SH-SY5Y (cell line): ENCODE measurements at regions not wholly inside any gene's neighbourhood (a gene's known extent, or its start where the extent isn't known, plus 50 kb on each side); places are given as distances from the start of the nearest gene placed in this dataset.

ENCODE experiments used
- GATA2 ChIP-seq: IDR thresholded peaks from 2 replicates; pipeline ENCODE4 v1.6.1; 2011; ENCODE audit warnings: mild to moderate bottlenecking, low read depth, low read length
- GATA3 ChIP-seq: IDR thresholded peaks from 2 replicates; pipeline ENCODE4 v1.6.1; 2011; ENCODE audit warnings: low read depth, mild to moderate bottlenecking, low read length, moderate library complexity

GRCh38 chr7:118755067-118755625 is 530.6 kb downstream of the ANKRD7 start:
- TF ChIP-seq GATA2 (no peak), GATA3 (no peak)
